ENCODE measurements at regions not wholly inside any gene's neighbourhood (a gene's known extent, or its start where the extent isn't known, plus 50 kb on each side); places are given as distances from the start of the nearest gene placed in this dataset.

GRCh38 chr14:24744641-24745040 lies 110.7 kb upstream of the GZMB start:
- POLR2A ChIA-PET: no interaction called here
- H3K36me3 ChIP-seq (ENCODE audit: control insufficient read depth in 2 of 2, insufficient read depth in 1 of 2, low read length in 2 of 2): no peaks in the 10 kb centered on the region
- CTCF ChIA-PET: no interaction called here

GRCh38 chr14:24741871-24742270 lies 107.9 kb upstream of the GZMB start:
- ChIA-PET POLR2A (no interaction called here), CTCF (interaction anchor here (0.7 kb wide), 3 partner anchors 9 to 408 kb away, joined by 3 read pairs; no protein-coding TSS in a partner anchor)
- Histone ChIP-seq H3K36me3 (ENCODE audit: control insufficient read depth in 2 of 2, insufficient read depth in 1 of 2, low read length in 2 of 2) (no peaks in the 10 kb centered on the region), H3K4me1 (ENCODE audit: control insufficient read depth, insufficient read depth, low read length) (no peaks in the 10 kb centered on the region), H3K4me3 (ENCODE audit: low read depth, low read length) (no peak overlapping the region), H3K9me3 (ENCODE audit: control insufficient read depth, insufficient read depth, low read depth, low read length) (no peaks in the 10 kb centered on the region), H3K27ac (ENCODE audit: extremely low read depth, low read depth, low read length) (no peak overlapping the region)
- no peak for TF ChIP-seq ZNF544 (tag by site-specific recombination; IDR thresholded peaks at IDR 0.05)
- no peak for TF ChIP-seq ZNF146 (tag by site-specific recombination; IDR thresholded peaks at IDR 0.05)
- no peak for TF ChIP-seq ZNF518A (tag by site-specific recombination; conservative IDR thresholded peaks at IDR 0.05; ENCODE audit: low read depth)
- no peak for TF ChIP-seq PRDM1 (tag by site-specific recombination; IDR thresholded peaks at IDR 0.05)
- TF ChIP-seq ZNF76 (tag by site-specific recombination; IDR thresholded peaks at IDR 0.05; ENCODE audit: borderline replicate concordance, low read depth): no peak
- TF ChIP-seq WT1 (tag by site-specific recombination; IDR thresholded peaks at IDR 0.05): no peak
- no peak for TF ChIP-seq ZNF354C (tag by site-specific recombination; IDR thresholded peaks at IDR 0.05; ENCODE audit: borderline replicate concordance, low read depth)
- no peak for TF ChIP-seq ZNF560 (tag by site-specific recombination; IDR thresholded peaks at IDR 0.05; ENCODE audit: borderline replicate concordance)
- no peak for TF ChIP-seq ZNF596 (tag by site-specific recombination; IDR thresholded peaks at IDR 0.05)
- no peak for TF ChIP-seq ZIC2 (tag by site-specific recombination; IDR thresholded peaks at IDR 0.05)
- no peak for TF ChIP-seq ZNF311 (tag by site-specific recombination; IDR thresholded peaks at IDR 0.05; ENCODE audit: borderline replicate concordance)
- no peak for TF ChIP-seq KLF16 (tag by site-specific recombination; IDR thresholded peaks at IDR 0.05)
- TF ChIP-seq ZFP69B (tag by site-specific recombination; IDR thresholded peaks at IDR 0.05): no peak
- no peak for TF ChIP-seq ZNF174 (tag by site-specific recombination; IDR thresholded peaks at IDR 0.05)

More at GRCh38 chr14:24744641-24745040, 110.7 kb upstream of the GZMB start:
- Histone ChIP-seq H3K4me3 (ENCODE audit: low read depth, low read length) (no peak overlapping the region), H3K4me1 (ENCODE audit: control insufficient read depth, insufficient read depth, low read length) (no peaks in the 10 kb centered on the region), H3K9me3 (ENCODE audit: control insufficient read depth, insufficient read depth, low read depth, low read length) (no peaks in the 10 kb centered on the region), H3K27ac (ENCODE audit: extremely low read depth, low read depth, low read length) (no peak overlapping the region)
- TF ChIP-seq ZNF37A (tag by site-specific recombination; IDR thresholded peaks at IDR 0.05) (no peak), YY2 (tag by site-specific recombination; IDR thresholded peaks at IDR 0.05) (no peak), ZNF354C (tag by site-specific recombination; IDR thresholded peaks at IDR 0.05; ENCODE audit: borderline replicate concordance, low read depth) (no peak)

GRCh38 chr14:24735984-24736630 lies 102.1 kb upstream of the GZMB start:
- POLR2A ChIA-PET: no interaction called here
- CTCF ChIA-PET: interaction anchor here (0.9 to 2.7 kb wide), 7 partner anchors 26 to 413 kb away, joined by 3 to 9 read pairs (median 6); no protein-coding TSS in a partner anchor
- no peak overlapping the region for H3K27ac ChIP-seq (ENCODE audit: extremely low read depth, low read depth, low read length)
- no peaks in the 10 kb centered on the region for H3K4me1 ChIP-seq (ENCODE audit: control insufficient read depth, insufficient read depth, low read length)
- no peaks in the 10 kb centered on the region for H3K9me3 ChIP-seq (ENCODE audit: control insufficient read depth, insufficient read depth, low read depth, low read length)
- H3K4me3 ChIP-seq (ENCODE audit: low read depth, low read length): no peak overlapping the region
- H3K36me3 ChIP-seq (ENCODE audit: control insufficient read depth in 2 of 2, insufficient read depth in 1 of 2, low read length in 2 of 2): no peaks in the 10 kb centered on the region
- TF ChIP-seq ZBTB8A (tag by site-specific recombination; IDR thresholded peaks at IDR 0.05) (no peak), ZBTB49 (tag by site-specific recombination; IDR thresholded peaks at IDR 0.05; ENCODE audit: low read depth) (no peak), ZNF558 (tag by site-specific recombination; IDR thresholded peaks at IDR 0.05) (no peak), ZNF280C (tag by site-specific recombination; IDR thresholded peaks at IDR 0.05) (no peak), ZNF362 (tag by site-specific recombination; IDR thresholded peaks at IDR 0.05) (no peak), YY2 (tag by site-specific recombination; IDR thresholded peaks at IDR 0.05) (no peak)

Data from HEK293 (cell line).